Kidney epithelial cell (primary cell): ENCODE measurements at regions not wholly inside any gene's neighbourhood (a gene's known extent, or its start where the extent isn't known, plus 50 kb on each side); places are given as distances from the start of the nearest gene placed in this dataset.

Experiments
- DNase-seq: peaks from one replicate; pipeline ENCODE4 v3.0.0-alpha.2; 2010; ENCODE audit warnings: low read depth
- H3K27me3 ChIP-seq: 2 replicates; pipeline ENCODE4 v1.6.0; 2011; ENCODE audit warnings: low read length; ENCODE audit not compliant: control insufficient read depth, insufficient read depth
- H3K36me3 ChIP-seq: 2 replicates; pipeline ENCODE4 v1.5.1; 2011; ENCODE audit warnings: low read length; ENCODE audit not compliant: control insufficient read depth, insufficient read depth
- H3K4me3 ChIP-seq: 2 replicates; pipeline ENCODE4 v1.5.1; 2011; ENCODE audit warnings: low read depth, mild to moderate bottlenecking, control low read depth, low read length
- TF ChIP-seq, protein P1 (sequence below): IDR thresholded peaks from 2 replicates; pipeline ENCODE4 v1.5.1; 2011; ENCODE audit warnings: mild to moderate bottlenecking, moderate library complexity, low read length, control low read depth, inconsistent platforms; ENCODE audit not compliant: insufficient read depth, poor library complexity, severe bottlenecking

DNA sequence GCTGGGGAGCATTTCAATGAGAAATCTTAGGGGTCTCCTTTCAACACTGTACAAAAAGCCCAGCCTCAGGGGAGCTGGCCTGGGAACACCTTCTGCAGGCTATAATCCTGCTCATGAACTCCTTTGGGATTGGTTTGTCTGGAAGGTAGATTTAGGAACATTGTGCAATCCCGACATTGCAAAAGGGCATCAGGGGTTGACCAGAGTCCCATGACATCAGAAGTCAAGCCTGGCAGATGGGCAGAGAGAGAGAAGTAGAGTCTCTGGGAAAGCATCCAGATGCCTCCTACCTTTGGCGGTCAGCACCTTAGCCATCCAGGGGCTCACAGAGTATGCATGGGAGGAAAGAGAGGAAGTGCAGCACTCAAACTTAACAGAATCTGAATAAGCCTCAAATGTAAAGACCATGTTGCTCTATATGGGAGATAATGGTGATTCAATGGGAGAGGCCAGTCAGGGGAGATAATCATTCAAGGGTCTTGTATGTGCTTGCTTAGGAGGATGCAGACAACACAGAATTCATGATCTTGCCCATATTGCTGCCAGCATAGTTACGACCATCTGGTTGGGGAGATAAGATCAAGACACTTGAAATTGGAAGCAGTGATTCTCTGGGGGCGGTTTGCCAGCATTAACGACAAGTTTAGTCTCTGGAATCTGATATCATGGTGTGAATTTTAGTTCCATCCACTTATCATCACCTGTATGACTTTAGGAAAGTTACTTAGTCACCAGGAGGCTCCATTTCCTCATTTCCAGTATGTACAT lies 58.3 kb upstream of the UPP2 start:
- Histone ChIP-seq H3K27me3 (no peaks in the 10 kb centered on the region), H3K4me3 (no peak overlapping the region), H3K36me3 (no peaks in the 10 kb centered on the region)
- TF ChIP-seq, protein P1, sequence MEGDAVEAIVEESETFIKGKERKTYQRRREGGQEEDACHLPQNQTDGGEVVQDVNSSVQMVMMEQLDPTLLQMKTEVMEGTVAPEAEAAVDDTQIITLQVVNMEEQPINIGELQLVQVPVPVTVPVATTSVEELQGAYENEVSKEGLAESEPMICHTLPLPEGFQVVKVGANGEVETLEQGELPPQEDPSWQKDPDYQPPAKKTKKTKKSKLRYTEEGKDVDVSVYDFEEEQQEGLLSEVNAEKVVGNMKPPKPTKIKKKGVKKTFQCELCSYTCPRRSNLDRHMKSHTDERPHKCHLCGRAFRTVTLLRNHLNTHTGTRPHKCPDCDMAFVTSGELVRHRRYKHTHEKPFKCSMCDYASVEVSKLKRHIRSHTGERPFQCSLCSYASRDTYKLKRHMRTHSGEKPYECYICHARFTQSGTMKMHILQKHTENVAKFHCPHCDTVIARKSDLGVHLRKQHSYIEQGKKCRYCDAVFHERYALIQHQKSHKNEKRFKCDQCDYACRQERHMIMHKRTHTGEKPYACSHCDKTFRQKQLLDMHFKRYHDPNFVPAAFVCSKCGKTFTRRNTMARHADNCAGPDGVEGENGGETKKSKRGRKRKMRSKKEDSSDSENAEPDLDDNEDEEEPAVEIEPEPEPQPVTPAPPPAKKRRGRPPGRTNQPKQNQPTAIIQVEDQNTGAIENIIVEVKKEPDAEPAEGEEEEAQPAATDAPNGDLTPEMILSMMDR = no peak
- no peak for DNase-seq

DNA sequence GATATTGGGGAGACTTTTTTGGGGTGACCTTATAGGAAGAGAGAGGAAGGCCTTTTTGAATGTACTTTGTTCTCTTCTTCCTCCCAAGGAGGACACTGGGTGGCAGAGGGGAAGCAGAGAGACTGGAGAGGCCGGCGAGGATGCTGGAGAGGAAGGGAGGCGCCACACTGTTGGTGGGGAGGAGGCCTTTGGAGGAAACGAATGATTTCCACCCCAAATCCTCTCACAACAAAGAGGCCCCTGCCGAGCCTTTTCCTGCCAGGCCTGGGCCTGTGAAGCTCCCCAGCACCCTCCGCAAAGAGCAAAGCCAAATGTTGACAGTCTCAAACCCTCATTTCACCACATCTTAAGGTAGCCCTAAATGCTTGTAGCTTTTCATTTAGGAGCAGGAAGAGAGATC lies 59.0 kb upstream of the UPP2 start:
- Histone ChIP-seq H3K4me3 (no peak overlapping the region), H3K36me3 (no peaks in the 10 kb centered on the region), H3K27me3 (no peaks in the 10 kb centered on the region)
- DNase-seq = no peak
- TF ChIP-seq, protein P1 = no peak

DNA sequence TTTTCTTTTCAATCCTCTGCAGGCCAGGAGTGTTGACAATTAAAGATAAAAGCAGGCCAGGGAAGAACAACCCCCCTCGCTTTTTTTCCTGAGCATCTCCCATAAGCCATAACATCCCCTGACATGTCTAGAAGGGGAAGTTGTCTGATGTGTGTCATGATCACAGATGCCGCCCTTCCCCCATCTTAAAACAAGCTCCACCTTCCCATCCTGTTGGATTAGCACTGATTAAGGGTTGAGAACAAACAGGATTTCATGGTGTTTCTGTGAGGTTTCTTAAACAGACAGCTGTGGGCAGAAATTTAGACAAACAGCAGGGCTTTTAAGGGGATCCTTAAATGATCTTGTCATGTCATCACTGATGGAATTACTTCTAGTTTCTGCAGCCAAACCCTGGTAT lies 59.4 kb upstream of the UPP2 start:
- H3K27me3 ChIP-seq = no peaks in the 10 kb centered on the region
- no peak overlapping the region for H3K4me3 ChIP-seq
- no peak for DNase-seq
- H3K36me3 ChIP-seq = no peaks in the 10 kb centered on the region
- TF ChIP-seq, protein P1 = no peak

DNA sequence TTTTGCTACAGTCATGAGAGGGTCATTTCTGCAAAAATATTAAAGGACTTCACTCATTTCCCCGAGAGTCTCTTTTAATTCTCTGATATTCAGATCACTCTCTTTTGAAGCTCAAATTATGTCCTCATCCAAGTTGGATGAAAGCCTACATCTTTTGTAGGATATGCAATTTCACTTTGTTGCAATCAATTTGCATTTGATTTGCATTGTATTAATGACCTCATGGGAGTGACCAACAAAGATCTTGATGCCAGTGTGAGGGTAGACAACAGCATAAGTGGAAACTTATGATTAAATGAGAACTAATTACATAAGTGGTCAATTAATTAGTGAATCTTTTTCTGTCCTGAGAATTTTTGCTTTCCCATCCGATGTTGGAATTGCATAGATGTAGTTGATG lies 60.3 kb upstream of the UPP2 start:
- Histone ChIP-seq H3K4me3 (no peak overlapping the region), H3K27me3 (no peaks in the 10 kb centered on the region), H3K36me3 (no peaks in the 10 kb centered on the region)
- TF ChIP-seq, protein P1 = no peak
- no peak for DNase-seq

DNA sequence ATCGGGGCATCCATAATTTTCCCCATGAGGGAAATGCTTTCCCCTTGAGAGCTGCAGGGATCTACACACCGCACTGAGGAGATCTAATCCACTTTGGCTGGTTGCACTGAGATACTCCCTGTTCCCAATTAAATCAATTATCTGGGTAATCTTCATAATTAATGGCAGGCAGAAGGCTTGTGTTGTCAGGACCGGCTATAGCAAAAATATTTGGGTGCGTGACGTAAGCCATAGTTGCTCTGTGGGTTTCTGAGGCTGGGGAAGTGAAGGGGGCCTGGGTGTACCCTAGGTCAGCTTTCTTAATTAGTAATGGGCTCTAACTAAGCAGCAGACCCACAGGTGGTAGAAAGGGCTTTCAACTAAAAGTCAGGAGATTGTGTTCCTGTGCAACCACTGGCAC lies 62.8 kb upstream of the UPP2 start:
- TF ChIP-seq, protein P1 = no peak
- no peak for DNase-seq

More for the DNA sequence above, 62.8 kb upstream of the UPP2 start:
- Histone ChIP-seq H3K27me3 (no peaks in the 10 kb centered on the region), H3K4me3 (no peak overlapping the region), H3K36me3 (no peaks in the 10 kb centered on the region)
